Middle frontal gyrus (tissue), 1 donor: ENCODE measurements at regions not wholly inside any gene's neighbourhood (a gene's known extent, or its start where the extent isn't known, plus 50 kb on each side); places are given as distances from the start of the nearest gene placed in this dataset.
"Not testable (repeated sequence)": the region's sequence is repeated elsewhere in the genome, so short reads cannot be mapped to it uniquely, and the experiment has no call there.

Experiments used
- DNase-seq: peaks from one replicate; pipeline ENCODE4 v3.0.0-alpha.2; 2015; ENCODE audit warnings: low spot score; ENCODE audit errors: extremely low spot score

DNA sequence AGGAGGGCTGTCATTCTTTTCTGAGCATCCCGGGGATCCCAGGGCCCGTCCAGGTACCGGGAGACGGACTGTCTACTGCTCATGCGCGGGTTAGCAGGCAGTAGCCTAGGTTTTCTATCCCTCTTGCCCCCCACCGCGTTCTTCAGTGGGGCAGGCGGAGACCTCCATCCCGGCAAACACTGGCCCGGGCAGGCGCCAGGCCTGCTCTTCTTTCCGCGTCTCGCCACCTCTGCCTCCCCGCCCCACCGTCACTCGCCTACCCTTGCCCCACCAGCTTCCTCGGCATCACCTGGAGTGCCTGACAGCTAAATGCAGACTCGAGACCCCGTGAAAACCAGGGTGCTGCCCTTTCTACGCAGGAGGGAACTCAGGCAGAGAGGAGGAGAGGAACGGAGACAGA lies 1937.7 kb upstream of the DEFB115 start:
- no peak for DNase-seq

DNA sequence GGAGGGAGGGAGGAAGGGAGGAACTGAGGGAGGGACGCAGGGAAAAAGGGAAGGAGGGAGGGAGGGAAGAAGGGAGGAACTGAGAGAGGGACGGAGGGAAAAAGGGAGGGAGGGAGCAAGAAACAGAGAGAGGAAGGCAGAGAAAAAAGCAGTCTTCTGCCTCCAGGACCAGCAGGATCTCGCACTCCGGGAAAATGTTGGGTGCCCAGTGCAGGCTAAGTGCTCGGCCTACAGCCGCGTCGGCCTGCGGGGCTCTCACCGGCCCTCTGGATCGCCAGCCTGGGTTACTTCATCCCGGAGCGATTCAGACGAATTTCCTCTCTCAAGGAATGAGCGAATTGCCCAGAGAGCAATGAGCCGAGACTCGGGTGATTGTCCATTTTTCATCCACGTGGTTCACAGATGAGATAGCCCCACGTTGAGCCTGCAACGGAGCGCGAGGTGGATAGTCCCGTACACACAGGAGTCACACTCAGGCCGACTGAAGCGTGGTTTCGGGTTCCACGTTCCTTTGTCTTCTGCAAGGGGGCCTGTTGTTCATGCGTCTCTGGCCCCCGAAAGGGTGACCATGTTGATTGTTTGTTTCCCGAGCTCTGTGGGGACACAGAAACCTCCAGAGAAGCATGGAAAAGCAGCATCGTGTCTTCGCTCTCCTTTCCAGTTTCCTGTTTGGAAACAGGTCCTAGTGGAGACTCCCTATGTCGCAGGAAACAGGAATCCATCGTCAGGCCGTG lies 1937.1 kb upstream of the DEFB115 start:
- DNase-seq = not testable (repeated sequence)

DNA sequence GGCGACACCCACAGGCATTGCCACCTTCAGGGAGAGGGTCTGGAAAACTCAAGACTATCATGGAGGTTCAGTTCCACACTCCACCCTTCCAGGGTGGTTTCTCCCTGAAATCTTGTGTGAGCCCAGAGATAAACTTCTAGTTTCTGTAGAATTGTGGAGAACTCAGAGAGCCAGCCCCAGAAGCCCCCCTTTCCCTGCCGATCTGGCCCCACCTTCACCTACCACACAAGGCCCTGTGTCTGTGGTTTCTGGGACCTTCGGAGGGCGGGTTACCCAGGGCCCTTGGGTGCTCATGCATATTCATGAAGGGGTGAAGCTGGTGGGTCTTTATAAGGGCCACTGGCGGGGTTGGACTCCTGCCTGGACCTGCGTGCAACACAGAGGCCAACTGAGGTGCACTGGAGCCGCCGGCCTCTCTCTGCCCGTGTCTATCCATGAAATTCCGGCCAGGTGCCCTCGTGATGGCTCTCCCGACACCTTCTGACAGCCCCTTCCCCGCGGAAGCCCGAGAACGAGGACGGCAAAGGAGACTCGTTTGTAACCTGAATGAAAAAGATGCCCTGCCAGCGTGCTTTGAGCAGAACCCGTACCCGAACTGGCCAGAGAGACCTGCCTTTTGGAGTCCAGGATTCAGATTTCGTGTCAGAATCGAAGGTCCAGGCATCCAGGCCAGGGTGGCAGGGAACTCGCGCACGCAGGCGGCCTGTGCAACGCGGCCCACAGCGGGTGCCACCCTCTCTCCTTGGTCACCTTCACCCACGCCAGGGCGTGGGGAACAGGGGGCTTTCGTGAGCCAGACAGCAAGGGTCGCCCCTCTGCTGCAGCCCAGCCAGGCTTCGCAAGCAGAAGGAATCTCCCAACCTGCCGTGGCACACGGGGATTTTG lies 1933.6 kb upstream of the DEFB115 start:
- not testable (repeated sequence) for DNase-seq

DNA sequence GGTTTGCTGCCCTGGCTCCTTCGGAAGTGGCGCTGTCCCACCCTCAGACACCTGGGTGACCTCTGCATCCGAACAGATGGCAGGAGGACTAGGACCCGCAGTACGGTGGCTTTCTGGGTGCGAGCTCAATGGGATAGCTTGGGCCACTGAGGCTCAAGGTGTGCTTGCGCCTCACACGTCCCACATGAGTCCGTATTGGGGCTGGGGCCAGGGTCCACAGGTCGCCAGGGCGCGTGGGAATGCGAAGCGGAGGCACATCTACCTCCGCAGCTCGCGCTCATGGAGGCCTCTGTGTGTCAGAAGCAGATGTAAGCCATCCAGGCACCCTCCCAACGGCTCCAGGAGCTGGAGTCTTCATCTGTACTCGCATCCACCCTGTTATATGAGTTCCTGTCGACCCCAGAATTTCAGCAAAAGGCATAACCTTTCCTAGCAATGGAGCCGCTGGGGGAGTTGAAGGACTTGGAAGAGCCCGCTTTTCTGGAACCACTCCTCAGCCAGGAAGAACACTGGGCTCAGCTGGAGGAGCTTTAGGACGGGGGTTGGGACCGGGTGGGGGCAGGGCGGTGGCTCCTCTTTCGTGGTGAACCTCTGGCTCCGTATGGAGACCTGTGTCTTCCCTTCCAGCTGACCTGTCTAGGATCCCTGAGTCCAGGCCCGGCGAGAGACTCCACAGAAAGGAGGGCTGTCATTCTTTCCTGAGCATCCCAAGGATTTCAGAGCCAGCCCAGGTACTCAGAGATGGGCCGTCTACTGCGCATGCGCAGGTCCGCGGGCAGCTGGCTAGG lies 1932.8 kb upstream of the DEFB115 start:
- not testable (repeated sequence) for DNase-seq

DNA sequence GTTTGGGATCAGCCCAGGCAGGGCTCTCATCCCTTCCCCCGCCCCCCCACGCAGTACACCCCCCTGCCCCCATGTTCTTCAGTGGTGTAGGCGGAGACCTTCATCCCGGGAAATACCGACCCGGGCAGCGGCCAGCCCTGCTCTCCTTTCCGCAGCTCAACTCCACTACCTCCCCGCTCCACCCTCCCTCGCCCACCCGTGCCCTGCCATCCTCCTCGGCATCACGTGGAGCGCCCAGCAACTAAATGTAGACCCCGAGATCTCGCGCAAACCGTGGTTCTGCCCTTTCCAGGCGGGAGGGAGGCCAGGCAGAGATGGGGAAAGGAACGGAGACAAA lies 1932.2 kb upstream of the DEFB115 start:
- DNase-seq = no peak

DNA sequence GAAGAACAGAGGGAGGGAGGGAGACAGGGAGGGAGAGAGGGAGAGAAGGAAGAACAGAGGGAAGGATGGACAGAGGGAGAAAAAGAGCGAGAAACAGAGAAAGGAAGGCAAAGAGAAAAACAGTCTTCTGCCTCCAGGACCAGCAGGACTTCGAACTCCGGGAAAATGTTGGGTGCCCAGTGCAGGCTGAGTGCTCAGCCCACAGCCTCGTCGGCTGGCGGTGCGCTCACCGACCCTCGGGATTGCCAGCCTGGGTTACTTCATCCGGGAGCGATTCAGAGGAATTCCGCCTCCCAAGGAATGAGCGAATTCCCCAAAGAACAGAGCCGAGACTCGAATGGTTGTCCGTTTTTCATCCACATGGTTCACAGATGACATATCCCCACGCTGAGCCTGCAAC lies 1931.7 kb upstream of the DEFB115 start:
- not testable (repeated sequence) for DNase-seq

DNA sequence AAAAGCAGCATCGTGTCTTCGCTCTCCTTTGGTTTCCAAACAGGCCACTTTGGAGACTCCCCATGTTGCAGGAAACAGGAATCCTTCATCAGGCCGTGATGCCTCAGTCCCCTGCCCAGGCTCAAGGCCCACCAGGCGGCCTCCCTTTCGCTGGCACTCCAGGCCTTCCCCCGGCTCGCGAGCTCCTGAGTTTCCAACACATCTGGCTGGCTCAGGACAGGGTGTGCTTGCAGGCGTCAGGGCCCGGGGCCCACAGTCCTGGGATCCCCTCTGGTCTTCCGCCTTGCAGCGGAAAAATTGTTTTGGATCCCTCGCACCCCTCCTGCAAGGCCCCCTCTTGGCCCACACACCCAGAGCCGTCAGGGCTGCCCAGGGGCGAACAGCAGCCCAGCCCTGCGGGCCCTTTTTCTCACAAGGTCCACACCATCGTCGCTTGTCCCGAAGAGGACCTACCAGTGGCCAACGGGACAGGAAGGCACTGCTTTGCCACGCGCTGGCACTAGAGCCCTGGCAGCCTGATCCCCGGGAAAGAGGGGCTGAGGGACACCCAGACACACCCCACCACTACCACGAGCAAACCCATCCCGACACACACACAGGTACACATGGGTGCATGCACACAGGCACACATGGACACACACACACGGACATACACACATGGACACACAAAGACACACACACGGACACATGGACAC lies 1930.9 kb upstream of the DEFB115 start:
- DNase-seq = no peak

DNA sequence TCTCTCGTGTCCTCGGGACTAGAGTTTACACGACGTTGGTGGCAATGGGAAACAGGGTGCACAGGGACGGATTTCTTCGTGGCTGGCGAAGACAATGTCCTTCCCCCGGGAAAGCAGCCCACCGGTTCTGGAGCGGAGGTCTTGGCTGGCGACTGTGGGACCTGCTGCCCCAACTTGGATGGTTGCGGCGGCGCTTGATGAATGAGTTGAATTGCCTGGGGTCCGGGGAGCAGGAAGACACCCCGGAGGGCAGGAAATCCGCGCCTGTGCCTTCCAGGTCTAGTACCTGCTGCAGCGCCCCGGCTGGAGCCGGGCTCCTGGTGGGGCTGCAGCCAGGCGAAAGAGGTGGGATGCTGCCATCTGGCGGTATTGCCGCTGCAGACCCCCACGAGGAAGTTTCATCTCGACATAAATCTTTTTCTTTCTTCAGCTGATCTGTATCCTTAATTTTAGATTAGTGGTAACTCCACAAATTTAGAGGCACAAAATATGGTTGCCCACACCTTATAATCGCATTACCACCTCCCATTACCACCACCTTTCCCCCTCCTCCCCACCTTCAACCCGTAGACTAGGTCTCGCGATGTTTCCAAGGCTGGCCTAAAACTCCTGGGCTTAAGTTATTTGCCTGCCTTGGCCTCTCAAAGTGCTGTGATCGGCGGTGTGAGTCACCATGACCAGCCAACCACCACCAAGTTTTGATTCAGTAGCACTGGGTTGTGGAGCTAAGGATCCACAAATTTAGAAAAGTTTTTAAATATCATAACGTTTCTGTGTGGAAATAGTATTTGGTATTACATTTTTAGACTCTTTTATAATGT lies 1929.7 kb upstream of the DEFB115 start:
- DNase-seq = not testable (repeated sequence)

DNA sequence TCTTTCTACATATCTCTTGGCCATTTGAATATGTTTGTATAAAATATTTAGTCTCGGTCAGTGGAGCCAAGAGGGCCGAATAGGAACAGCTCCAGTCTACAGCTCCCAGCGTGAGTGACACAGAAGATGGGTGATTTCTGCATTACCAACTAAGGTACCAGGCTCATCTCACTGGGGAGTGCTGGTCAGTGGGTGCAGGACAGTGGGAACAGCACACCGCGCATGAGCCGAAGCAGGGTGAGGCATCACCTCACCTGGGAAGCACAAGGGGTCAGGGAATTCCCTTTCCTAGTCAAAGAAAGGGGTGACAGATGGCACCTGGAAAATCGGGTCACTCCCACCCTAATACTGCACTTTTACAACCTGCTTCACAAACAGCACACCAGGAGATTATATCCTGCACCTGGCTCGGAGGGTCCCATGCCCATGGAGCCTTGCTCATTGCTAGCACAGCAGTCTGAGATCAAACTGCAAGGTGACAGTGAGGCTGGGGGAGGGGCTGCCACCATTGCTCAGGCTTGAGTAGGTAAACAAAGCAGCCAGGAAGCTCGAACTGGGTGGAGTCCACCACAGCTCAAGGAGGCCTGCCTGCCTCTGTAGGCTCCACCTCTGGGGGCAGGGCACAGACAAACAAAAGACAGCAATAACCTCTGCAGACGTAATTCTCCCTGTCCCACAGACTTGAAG lies 1926.9 kb upstream of the DEFB115 start:
- DNase-seq = not testable (repeated sequence)

DNA sequence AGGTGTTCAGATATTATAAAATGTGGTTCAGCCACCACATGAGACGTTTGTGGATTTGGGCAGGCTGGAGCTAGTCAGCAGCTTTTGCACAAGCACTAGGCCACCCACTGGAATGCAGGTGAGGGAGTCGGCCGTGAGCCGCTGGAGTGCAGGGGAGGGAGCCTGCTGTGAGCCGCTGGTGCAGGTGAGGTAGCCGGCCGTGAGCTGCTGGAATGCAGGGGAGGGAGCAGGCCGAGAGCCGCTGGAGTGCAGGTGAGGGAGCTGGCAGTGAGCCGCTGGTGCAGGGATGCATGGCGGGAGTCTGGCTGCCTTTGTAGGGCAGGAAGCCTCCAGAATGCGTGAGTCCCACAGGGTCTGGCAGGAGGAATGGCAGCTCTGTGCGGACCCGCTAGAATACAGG lies 1907.6 kb upstream of the DEFB115 start:
- DNase-seq = no peak

DNA sequence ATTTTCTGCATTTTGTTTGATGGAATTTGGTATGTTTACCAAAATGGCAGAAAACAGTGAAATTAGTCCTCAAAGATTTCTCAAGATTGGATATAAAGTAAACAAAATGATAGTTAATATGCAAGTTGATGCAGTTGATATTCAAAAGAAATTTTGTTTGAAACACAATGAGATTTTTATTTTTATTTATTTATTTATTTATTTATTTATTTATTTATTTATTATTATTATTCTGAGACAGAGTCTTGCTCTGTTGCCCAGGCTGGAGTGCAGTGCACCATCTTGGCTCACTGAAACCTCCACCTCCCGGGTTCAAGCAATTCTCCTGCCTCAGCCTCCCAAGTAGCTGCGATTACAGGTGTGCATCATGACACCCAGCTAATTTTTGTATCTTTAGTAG lies 1881.5 kb upstream of the DEFB115 start:
- DNase-seq = not testable (repeated sequence)

DNA sequence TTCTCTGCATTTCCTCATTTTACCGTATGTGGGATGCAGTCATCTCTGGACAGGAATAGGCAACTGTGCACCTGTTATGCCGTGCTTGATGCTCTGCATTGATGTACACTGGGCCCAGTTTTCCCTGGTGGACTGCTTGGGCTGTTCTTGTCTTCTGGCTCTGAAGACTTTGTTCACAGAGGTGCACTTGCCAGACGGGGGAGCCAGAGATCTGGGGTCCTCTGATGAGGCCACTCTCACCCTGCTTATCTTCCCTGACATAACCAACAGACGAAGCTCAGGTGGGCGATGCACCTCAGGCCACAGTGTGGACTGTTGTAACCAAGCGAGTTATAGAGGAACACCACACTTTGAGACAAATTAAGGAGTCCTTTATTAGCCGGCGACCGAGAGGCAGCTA lies 1864.6 kb upstream of the DEFB115 start:
- not testable (repeated sequence) for DNase-seq

DNA sequence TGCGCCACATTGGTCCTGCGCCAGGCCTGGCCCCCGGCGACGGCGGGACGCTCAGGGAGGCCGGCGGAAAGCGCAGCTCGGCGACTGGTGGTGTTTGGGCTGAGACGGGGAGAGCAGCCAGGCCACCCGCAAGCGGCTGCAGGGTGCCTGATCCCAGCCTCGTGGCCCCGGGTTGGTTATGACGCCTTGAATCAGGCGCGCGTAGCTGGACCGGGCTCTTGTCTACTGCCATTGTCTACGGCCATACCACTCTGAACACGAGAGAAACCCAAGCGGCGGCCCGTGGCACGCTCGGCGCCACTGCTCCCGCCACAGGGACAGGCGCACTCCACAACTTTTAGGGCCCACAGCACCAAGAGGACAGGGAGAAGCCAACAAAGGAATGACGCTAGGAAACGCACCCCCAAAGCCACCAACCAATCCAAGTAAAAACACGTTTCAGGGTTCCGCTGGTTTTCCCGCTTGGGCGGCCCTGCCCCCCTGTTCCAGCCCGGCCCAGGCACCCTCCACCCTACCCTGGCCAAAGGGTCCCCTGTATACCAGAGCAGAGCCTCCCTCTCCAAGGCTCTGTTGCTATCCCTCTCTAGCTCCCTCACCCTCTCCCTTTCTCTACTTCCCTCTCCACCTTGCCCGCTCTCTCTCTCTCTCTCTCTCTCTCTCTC lies 1849.3 kb upstream of the DEFB115 start:
- no peak for DNase-seq

DNA sequence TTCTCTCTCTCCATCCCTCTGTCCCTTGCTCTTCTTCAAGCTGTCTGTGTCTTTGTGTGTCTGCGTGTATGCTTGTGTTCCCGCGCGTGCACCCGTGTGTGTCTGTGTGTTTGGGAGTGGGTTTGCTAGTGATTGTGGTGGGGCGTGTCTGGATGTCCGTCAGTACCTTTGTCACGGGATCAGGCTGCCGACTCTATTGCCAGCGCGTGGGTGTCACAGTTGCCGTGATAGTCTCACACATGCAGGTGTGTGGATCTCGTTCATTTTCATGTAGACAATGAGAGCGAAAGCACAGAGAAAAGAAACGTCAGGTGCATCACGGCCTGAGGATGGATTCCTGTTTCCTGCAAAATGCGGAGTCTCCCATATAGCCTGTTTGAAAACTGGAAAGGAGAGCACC lies 1848.8 kb upstream of the DEFB115 start:
- not testable (repeated sequence) for DNase-seq

DNA sequence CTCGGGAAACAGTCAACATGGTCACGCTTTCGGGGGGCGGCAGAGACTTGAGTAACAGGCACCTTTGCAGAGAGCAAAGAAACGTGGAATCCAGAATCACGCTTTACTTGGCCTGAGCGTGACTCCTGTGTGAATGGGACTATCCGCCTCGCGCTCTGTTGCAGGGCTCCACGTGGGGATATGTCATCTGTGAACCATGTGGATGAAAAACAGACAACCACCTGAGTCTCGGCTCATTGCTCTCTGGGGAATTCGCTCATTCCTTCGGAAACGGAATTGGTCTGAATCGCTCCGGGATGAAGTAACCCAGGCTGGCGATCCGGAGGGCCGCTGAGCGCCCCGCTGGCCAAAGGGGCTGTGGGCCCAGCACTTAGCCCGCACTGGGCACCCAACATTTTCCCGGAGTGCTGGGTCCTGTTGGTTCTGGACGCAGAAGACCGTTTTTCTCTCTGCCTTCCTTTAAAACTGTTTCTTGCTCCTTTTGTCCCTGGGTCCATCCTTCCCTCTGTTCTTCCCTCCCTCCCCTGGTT lies 1848.2 kb upstream of the DEFB115 start:
- DNase-seq = not testable (repeated sequence)

DNA sequence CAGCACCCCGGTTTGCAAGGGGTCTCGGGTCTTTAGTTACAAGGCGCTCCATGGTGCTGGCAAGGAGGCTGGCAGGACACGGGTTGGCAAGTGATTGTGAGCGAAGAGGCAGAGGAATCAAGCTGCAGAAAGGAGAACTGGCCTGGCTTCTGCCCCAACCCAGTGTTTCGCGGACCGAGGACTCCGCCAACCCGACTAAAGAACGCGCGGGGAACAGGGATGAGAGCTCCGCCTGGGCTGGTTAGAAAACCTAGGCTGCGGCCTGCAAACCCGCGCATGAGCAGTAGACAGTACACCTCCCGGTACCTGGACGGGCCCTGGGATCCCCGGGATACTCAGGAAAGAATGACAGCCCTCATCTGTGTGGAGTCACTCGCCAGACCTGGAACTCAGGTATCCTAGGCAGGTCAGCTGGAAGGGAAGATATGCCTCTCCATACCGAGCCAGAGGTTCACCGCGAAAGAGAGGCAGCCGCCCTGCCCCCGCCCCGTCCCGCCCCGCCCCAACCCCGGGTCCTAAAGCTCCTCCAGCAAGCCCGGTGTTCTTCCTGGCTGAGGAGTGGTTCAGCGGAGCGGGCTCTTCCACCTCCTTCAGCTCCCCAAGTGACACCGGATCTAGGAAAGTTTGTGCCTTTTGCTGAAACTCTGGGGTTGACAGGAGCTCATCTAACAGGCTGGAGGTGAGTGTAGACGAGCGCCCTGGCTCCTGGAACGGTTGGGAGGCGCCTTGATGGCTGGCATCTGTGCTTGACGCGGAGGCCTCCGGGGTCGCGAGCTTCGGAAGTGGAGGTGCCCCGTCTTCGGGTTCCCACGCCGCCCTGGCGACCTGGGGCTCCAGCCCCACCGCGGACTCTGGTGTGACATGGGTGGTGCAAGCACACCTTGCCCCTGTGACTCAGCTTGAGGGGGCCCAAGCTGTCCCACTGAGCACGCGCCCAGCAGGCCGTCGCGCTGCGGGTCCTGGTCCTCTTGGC lies 1847.3 kb upstream of the DEFB115 start:
- no peak for DNase-seq

DNA sequence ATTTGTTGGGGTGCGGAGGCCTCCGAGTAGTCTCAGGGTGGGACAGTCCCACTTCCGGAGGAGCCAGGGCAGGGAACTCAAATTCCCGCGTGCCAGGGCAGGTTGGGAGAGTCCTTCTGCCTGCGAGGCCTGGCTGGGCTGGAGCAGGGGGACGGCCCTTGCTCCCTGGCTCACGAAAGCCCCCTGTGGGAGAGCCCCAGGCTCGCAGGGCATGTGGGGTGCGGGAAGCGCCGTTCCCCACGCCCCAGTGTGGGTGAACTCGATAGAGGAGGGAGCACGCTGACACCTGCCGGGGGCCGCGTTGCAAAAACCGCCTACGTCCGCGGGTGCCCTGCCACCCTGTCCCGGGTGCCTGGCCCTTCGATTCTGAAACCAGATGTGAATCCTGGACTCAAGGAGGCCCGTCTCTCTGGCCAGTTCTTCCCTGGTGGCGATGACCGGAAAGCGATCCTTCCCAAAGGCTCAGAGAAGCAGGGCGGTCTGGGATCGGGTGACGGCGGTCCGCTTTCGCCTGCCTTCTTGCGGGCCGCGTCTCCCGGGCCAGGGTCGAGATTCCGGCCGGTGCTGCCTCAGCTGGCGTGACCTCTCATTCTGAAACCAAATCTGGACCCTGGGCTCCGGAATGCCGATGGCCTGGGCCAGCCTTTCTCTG lies 1846.5 kb upstream of the DEFB115 start:
- no peak for DNase-seq
